Peyer's patch (tissue), 4 donors: ENCODE measurements at regions not wholly inside any gene's neighbourhood (a gene's known extent, or its start where the extent isn't known, plus 50 kb on each side); places are given as distances from the start of the nearest gene placed in this dataset.

Source experiments
- DNase-seq, 3 donors: peaks; one replicate each; pipeline ENCODE4 v3.0.0-alpha.2; 2017 to 2019
- H3K27ac ChIP-seq, 4 donors: fragments of 200-600 bp; sonication (generic); one replicate each; pipeline ENCODE4 v1.5.1; 2016 to 2019
- H3K27me3 ChIP-seq, 2 donors: fragments of 200-600 bp; sonication (generic); one replicate each; pipeline ENCODE4 v1.5.1; 2019
- H3K36me3 ChIP-seq, 3 donors: fragments of 200-600 bp; sonication (generic); one replicate each; pipeline ENCODE4 v1.5.1; 2016 to 2019
- H3K4me1 ChIP-seq, 4 donors: fragments of 200-600 bp; sonication (generic); one replicate each; pipeline ENCODE4 v1.5.1; 2016 to 2019
- H3K4me3 ChIP-seq, 4 donors: fragments of 200-600 bp; sonication (generic); 1 replicate in 3 of 4; 2 replicates in 1 of 4; pipeline ENCODE4 v1.5.1; 2016 to 2019; ENCODE audit warnings: mild to moderate bottlenecking in 1 of 4
- H3K9me3 ChIP-seq, 4 donors: fragments of 200-600 bp; sonication (generic); one replicate each; pipeline ENCODE4 v1.5.1; 2016 to 2019; ENCODE audit warnings: mild to moderate bottlenecking in 1 of 4
- CTCF ChIP-seq, 6 experiments: fragments of 450-650 bp in 4 of 6; fragments of 200-600 bp in 2 of 6; sonication (generic) in 1 of 6; IDR thresholded peaks; one replicate each; pipeline ENCODE4 v1.5.1; 2017 to 2019; ENCODE audit warnings: antibody characterized with exemption in 6 of 6, mild to moderate bottlenecking in 3 of 6, moderate library complexity in 1 of 6
- POLR2A ChIP-seq, 2 donors: fragments of 450-650 bp; IDR thresholded peaks; one replicate each; pipeline ENCODE4 v1.5.1; 2017; ENCODE audit warnings: antibody characterized with exemption in 2 of 2, mild to moderate bottlenecking in 2 of 2, moderate library complexity in 2 of 2

DNA sequence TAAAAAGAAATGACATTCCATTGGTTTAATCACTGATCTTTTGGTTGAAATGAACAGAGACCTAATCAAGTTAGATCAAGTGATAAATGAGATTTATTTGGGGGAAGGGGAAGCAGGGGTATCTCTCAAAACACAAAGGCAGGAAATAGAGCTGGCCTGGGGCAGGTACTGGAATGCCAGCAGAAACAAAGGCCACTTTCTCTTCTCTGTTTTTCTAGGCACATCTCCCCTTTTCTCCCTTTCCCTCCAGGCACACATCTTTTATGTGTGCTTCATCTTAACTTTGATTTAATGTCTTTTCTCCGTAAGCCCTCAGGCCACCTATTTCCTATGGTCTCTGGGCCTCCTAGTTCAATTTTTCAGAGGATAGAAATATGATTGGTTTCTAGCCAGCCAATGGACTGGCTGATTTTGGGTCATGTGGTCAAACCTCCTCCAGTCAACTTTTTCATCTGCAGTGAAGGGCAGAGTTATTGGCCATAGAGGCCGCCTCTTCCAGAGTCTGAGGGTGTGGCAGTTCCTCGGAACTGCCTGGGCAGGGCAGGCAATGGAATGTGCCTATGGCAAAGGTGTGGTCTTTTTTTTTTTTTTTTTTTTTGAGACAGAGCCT is 58.9 kb upstream of the FAM136A start:
- H3K27me3 ChIP-seq, result no peaks in the 10 kb centered on the region
- H3K4me3 ChIP-seq, result no peak overlapping the region
- no peak for DNase-seq
- TF ChIP-seq POLR2A (IDR thresholded peaks at IDR 0.05) (no peak), CTCF (IDR thresholded peaks at IDR 0.05) (no peak)
- H3K36me3 ChIP-seq, result no peaks in the 10 kb centered on the region
- H3K4me1 ChIP-seq, result no peaks in the 10 kb centered on the region
- no peaks in the 10 kb centered on the region for H3K9me3 ChIP-seq
- no peak overlapping the region for H3K27ac ChIP-seq

DNA sequence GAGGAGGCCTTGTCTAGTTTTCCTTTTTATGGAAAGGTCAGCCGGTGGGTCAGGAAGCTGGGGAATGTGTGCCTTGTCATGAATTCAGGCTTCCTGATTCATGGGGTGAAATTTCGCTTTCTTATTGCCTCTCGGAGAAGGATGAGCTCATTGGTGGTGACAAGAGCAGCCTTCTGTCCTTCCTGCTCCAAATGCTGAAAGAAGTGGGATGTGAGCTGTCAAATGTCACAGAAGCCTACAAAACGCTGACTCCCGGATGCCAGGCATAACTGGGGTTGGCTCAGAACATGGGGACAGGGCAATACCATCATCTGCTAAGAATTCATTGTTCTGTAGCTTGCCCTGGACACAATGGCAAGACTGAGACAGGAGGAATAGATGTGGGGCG is 55.8 kb upstream of the FAM136A start:
- H3K4me3 ChIP-seq, result no peak overlapping the region
- no peak for DNase-seq
- H3K4me1 ChIP-seq, result no peaks in the 10 kb centered on the region
- H3K9me3 ChIP-seq, result no peaks in the 10 kb centered on the region
- no peaks in the 10 kb centered on the region for H3K27me3 ChIP-seq
- H3K27ac ChIP-seq, result no peak overlapping the region
- no peaks in the 10 kb centered on the region for H3K36me3 ChIP-seq
- TF ChIP-seq POLR2A (IDR thresholded peaks at IDR 0.05), result no peak
- no peak for TF ChIP-seq CTCF (IDR thresholded peaks at IDR 0.05)

- no peak overlapping the region for H3K4me3 ChIP-seq
- TF ChIP-seq POLR2A (IDR thresholded peaks at IDR 0.05) (no peak), CTCF (IDR thresholded peaks at IDR 0.05) (peak in 2 of 6 experiments; percentile 8 to 9)
- no peaks in the 10 kb centered on the region for H3K36me3 ChIP-seq
- H3K27ac ChIP-seq, result no peak overlapping the region
- no peaks in the 10 kb centered on the region for H3K27me3 ChIP-seq
- H3K9me3 ChIP-seq, result no peaks in the 10 kb centered on the region
- H3K4me1 ChIP-seq, result no peaks in the 10 kb centered on the region
- no peak for DNase-seq
Measured at GRCh38 chr2:70356941-70357683, 55.2 kb upstream of the FAM136A start.

DNA sequence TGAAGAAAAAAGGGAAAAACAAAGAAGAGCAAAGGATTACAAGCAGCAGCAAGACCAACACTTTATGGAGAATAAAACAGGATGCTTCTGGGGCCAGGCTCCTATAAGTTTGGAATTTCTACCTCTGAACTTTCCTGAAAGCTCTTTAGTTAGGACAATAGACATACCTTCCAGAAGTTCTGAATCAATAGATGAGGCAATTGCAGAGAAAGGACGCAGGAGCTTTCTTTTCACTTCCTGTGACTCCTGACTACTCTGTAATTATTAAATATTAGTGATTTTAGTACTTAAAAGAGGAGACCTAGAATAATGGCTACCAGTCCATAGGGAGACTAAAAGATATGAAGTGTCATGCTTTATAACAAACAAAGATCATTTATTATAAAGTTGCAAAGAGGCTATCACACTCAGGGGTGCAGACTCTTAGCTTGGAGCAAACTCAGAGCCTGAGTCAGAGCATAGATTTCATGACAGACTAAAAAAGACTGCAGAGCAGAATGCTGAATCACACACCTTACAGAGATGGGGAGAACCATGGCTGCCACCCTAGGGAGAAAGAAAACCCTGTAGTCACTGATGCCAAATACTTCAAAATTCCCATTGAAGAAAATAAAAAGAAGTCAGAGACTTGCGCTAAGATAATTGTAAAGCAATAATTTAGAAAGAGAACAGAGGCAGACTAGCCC is 52.5 kb upstream of the FAM136A start:
- no peak for TF ChIP-seq CTCF (IDR thresholded peaks at IDR 0.05)
- TF ChIP-seq POLR2A (IDR thresholded peaks at IDR 0.05), result no peak
- DNase-seq, result no peak

More for the DNA sequence above, 52.5 kb upstream of the FAM136A start:
- no peaks in the 10 kb centered on the region for H3K9me3 ChIP-seq
- H3K4me1 ChIP-seq, result no peaks in the 10 kb centered on the region
- no peaks in the 10 kb centered on the region for H3K27me3 ChIP-seq
- H3K4me3 ChIP-seq, result no peak overlapping the region
- H3K27ac ChIP-seq, result no peak overlapping the region
- no peaks in the 10 kb centered on the region for H3K36me3 ChIP-seq
